Effector CD8-positive, alpha-beta T cell (primary cell): ENCODE measurements at regions not wholly inside any gene's neighbourhood (a gene's known extent, or its start where the extent isn't known, plus 50 kb on each side); places are given as distances from the start of the nearest gene placed in this dataset.
"Not testable (repeated sequence)": the region's sequence is repeated elsewhere in the genome, so short reads cannot be mapped to it uniquely, and the experiment has no call there.

Experiments used
- DNase-seq: peaks from one replicate; lab custom pipeline; 2025; lab: John Stamatoyannopoulos, UW

GRCh38 chr6:155771822-155772221, 316.2 kb upstream of the NOX3 start:
- DNase-seq = no peak

- DNase-seq = no peak
These were observed 315.2 kb upstream of the NOX3 start for GRCh38 chr6:155770856-155771255.

DNA sequence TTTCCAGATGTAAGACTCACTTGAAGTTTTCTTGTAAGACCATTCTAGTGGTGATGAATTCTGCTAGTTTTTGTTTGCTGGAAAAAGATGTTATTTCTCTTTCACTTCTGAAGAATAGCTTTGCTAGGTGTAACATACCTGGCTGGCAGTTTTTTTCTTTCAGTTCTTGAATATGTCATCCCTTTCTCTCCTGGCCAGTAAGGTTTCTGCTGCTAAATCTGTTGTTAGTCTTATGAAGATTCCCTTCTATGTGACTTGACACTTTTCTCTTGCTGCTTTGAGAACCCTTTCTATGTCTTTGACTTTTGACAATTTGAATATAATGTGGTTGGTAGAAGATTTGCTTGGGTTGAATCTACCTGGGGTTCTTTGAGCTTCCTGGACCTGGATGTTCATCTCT, 314.7 kb upstream of the NOX3 start:
- DNase-seq = no peak

- DNase-seq = no peak
These were observed 309.9 kb upstream of the NOX3 start for GRCh38 chr6:155765275-155766194.

DNA sequence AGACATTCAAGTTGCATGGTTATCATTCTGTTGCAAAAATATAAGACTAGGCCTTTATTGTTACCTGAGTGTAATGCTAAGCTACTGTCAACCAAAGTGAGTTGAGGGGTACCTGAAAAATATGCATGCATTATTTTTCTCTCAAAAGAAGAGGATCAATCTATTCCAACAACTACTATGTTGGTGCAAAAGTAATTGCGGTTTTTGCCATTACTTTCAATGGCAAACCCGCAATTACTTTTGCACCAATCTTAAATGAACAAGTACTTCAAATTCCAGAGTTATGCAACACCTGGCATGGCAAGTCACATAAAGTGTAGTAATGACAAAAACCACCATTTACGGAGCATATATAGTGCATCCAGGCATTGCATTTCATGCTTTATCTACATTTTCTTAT, 307.0 kb upstream of the NOX3 start:
- DNase-seq = no peak

DNA sequence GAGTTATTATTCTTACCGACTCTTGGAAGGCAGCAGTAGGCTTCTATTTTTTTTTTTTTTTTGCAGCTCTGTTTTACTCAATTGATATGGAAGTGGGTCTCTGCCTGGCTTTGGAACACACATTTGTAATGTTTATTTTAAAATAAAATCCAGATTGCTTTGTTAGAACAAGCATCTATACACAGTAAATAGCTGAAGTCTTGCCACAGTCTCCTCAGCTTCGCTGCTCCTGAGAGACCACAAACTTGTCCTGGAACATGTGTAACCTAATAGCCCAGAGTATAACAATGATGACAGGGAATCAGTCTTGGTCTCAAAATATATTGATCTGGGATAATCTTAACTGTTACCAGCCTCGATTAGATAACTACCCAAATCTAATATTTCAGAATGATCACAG, 299.8 kb upstream of the NOX3 start:
- no peak for DNase-seq

DNA sequence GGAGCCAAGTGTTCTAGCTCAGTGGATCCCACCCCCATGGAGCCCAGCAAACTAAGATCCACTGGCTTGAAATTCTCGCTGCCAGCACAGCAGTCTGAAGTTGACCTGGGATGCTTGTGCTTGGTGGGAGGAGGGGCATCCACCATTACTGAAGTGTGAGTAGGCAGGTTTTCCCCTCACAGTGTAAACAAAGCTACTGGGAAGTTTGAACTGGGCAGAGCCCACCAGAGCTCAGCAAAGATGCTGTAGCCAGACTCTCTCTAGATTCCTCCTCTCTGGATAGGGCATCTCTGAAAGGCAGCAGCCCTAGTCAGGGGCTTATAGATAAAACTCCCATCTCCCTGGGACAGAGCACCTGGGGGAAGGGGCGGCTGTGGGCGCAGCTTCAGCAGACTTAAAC, 293.1 kb upstream of the NOX3 start:
- not testable (repeated sequence) for DNase-seq

- no peak for DNase-seq
These were observed 291.9 kb upstream of the NOX3 start for GRCh38 chr6:155747491-155747890.

GRCh38 chr6:155740781-155741399, 285.3 kb upstream of the NOX3 start:
- no peak for DNase-seq

- no peak for DNase-seq
These were observed 283.0 kb upstream of the NOX3 start for GRCh38 chr6:155738602-155739105.

DNA sequence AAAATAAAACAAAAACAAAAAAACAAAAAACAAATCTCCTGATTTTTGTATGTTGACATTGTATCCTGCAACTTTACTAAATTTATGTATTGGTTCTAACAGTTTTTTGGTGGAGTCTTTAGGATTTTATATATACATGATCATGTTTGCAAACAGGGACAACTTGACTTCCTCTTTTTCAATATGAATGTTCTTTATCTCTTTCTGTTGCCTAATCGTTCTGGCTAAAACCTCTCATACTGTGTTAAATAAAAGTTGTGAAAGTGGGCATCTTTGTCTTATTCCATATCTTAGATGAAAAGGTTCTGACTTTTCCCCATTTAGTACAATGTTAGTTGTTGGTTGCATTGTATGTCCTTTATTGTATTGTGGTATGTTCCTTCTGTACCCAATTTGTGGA, 261.7 kb upstream of the NOX3 start:
- DNase-seq = no peak

- no peak for DNase-seq
These were observed 255.1 kb upstream of the NOX3 start for GRCh38 chr6:155710704-155711103.

GRCh38 chr6:155709262-155709661, 253.6 kb upstream of the NOX3 start:
- DNase-seq = no peak

GRCh38 chr6:155708100-155708499, 252.5 kb upstream of the NOX3 start:
- no peak for DNase-seq

DNA sequence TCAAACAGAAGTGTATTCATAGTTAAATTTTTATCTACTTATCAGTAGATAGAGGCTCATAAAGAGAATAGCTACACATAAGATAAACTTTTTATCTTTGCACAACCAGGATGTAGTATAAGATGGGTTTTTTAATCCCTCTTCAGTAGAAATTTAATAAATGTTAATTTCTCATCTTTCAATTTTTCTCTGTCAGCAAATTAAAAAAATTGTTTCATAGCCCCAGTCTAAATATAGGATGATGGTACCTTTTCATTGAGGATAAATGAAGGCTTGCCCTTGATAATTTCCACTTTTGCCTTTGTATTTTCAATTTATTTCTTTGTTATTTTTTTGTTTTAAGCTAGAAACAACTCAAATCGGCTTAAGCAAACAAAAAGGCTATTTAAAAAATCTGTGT, 251.2 kb upstream of the NOX3 start:
- DNase-seq = no peak

GRCh38 chr6:155706341-155706740, 250.7 kb upstream of the NOX3 start:
- DNase-seq = no peak

GRCh38 chr6:155701342-155701741, 245.7 kb upstream of the NOX3 start:
- DNase-seq = no peak

DNA sequence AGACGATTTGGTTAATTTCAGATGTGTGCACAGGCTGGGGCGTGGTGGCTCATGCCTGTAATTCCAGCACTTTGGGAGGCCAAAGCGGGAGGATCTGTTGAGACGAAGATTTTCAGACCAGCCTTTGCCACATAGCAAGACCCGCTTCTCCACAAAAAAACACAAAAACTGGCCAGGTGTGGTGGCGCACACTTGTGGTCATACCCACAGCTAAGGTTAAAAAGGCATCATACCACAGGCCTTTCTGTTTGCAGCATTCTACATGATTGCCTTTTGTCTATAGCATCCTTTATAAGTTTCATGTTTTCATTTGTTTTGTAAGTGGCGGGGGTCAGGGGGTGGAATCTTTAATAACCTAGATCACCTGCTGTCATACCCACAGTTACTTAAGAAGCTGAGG, 239.9 kb upstream of the NOX3 start:
- DNase-seq = no peak

DNA sequence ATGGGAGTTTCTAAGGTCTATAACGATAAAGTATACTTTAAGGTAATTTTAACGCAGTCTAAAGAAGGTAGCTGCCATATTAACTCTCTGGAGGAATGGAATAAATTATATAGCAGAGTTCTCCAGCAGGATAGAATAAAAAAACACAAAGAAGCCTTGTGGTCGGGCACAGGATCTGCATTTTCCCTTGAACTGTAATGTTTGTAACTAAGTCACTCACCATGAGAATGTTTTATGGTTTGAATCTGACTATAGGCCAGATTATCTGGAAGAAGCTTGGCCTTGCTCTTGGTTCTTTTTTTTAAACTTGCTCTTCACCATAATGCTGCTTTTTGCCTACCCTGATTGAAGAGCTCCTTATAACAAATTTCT, 238.8 kb upstream of the NOX3 start:
- DNase-seq = no peak

- DNase-seq = no peak
These were observed 238.2 kb upstream of the NOX3 start for GRCh38 chr6:155693573-155694418.

GRCh38 chr6:155690820-155691219, 235.2 kb upstream of the NOX3 start:
- no peak for DNase-seq

- DNase-seq = no peak
These were observed 232.0 kb upstream of the NOX3 start for GRCh38 chr6:155687645-155688044.
